Esophagus squamous epithelium (tissue), 5 donors: ENCODE measurements at regions not wholly inside any gene's neighbourhood (a gene's known extent, or its start where the extent isn't known, plus 50 kb on each side); places are given as distances from the start of the nearest gene placed in this dataset.
A peak's percentile ranks its signal among the peaks of the same experiment; 100 is the strongest.

Experiments
- DNase-seq: peaks from one replicate; lab custom pipeline; 2025; lab: John Stamatoyannopoulos, UW
- H3K27ac ChIP-seq, 4 donors: fragments of 200-600 bp; sonication (generic); one replicate each; pipeline ENCODE4 v1.5.1; 2016 to 2019; ENCODE audit warnings: mild to moderate bottlenecking in 1 of 4
- H3K27me3 ChIP-seq, 4 donors: fragments of 200-600 bp; sonication (generic); 1 replicate in 3 of 4; 2 replicates in 1 of 4; pipeline versions ENCODE4 v1.5.1 to v1.6.0; 2017 to 2021; ENCODE audit warnings: antibody characterized with exemption in 1 of 4
- H3K36me3 ChIP-seq, 3 donors: fragments of 200-600 bp; sonication (generic); one replicate each; pipeline ENCODE4 v1.5.1; 2016 to 2019
- H3K4me1 ChIP-seq, 3 donors: fragments of 200-600 bp; sonication (generic); one replicate each; pipeline ENCODE4 v1.5.1; 2017 to 2019
- H3K4me3 ChIP-seq, 4 donors: fragments of 200-600 bp; sonication (generic); 1 replicate in 3 of 4; 2 replicates in 1 of 4; pipeline ENCODE4 v1.5.1; 2016 to 2019; ENCODE audit warnings: mild to moderate bottlenecking in 2 of 4, moderate library complexity in 1 of 4
- H3K9me3 ChIP-seq, 3 donors: fragments of 200-600 bp; sonication (generic); one replicate each; pipeline ENCODE4 v1.5.1; 2016 to 2019
- CTCF ChIP-seq, 6 experiments: fragments of 450-650 bp in 4 of 6; fragments of 200-600 bp in 2 of 6; sonication (generic) in 2 of 6; IDR thresholded peaks; one replicate each; pipeline ENCODE4 v1.5.1; 2016 to 2019; ENCODE audit warnings: antibody characterized with exemption in 6 of 6, mild to moderate bottlenecking in 4 of 6, moderate library complexity in 4 of 6
- POLR2A ChIP-seq, 4 donors: fragments of 450-650 bp; IDR thresholded peaks; one replicate each; pipeline ENCODE4 v1.6.1; 2017; ENCODE audit warnings: antibody characterized with exemption in 4 of 4, mild to moderate bottlenecking in 4 of 4, moderate library complexity in 3 of 4
- WGBS, 2 donors: methylation state at CpG; one replicate each; pipeline ENCODE4 v1.1.5; 2018; 5-methylcytosine and 5-hydroxymethylcytosine counted together
- intact Hi-C: fragments of 100-400 bp; cut with DNase I; formaldehyde crosslinking; loops from one replicate; pipeline ENCODE4 v1.15.0; 2022
- donor health status: DM: yes; HTN: yes; CAD: no.

GRCh38 chr3:144287001-144287400, 315.4 kb downstream of the DIPK2A start:
- intact Hi-C loops, result no loop called here
- DNase-seq, result no peak
- Histone ChIP-seq H3K36me3 (no peaks in the 10 kb centered on the region), H3K9me3 (no peaks in the 10 kb centered on the region), H3K4me3 (no peak overlapping the region), H3K27me3 (no peaks in the 10 kb centered on the region), H3K27ac (no peak overlapping the region), H3K4me1 (no peaks in the 10 kb centered on the region)
- 29 to 31% methylated on average over 1 of the region's 1 CpG for WGBS, 2 donors
- TF ChIP-seq POLR2A (IDR thresholded peaks at IDR 0.05) (no peak), CTCF (IDR thresholded peaks at IDR 0.05) (no peak)

GRCh38 chr3:144289057-144289456, 317.4 kb downstream of the DIPK2A start:
- intact Hi-C loops, result no loop called here
- Histone ChIP-seq H3K4me3 (no peak overlapping the region), H3K27ac (no peak overlapping the region), H3K4me1 (no peaks in the 10 kb centered on the region), H3K27me3 (no peaks in the 10 kb centered on the region), H3K9me3 (no peaks in the 10 kb centered on the region), H3K36me3 (no peaks in the 10 kb centered on the region)
- no peak for DNase-seq
- WGBS, 2 donors, result 73 to 89% methylated on average over 3 of the region's 3 CpGs
- TF ChIP-seq CTCF (IDR thresholded peaks at IDR 0.05) (no peak), POLR2A (IDR thresholded peaks at IDR 0.05) (no peak)

- no peaks in the 10 kb centered on the region for H3K27me3 ChIP-seq
- 81 to 86% methylated on average over 2 of the region's 2 CpGs for WGBS, 2 donors
- no peak for DNase-seq
Observed at GRCh38 chr3:144294659-144295538, 323.3 kb downstream of the DIPK2A start.

GRCh38 chr3:144295613-144296012, 324.0 kb downstream of the DIPK2A start:
- 35 to 37% methylated on average over 3 of the region's 3 CpGs for WGBS, 2 donors
- intact Hi-C loops, result no loop called here
- Histone ChIP-seq H3K36me3 (no peaks in the 10 kb centered on the region), H3K9me3 (no peaks in the 10 kb centered on the region), H3K27me3 (no peaks in the 10 kb centered on the region), H3K4me3 (no peak overlapping the region), H3K4me1 (peaks cover 0 to 15% (median 0%) of the 10 kb centered on the region in 3 donors), H3K27ac (peak overlapping the region in 1 of 4 donors; percentile 29)
- TF ChIP-seq CTCF (IDR thresholded peaks at IDR 0.05), result no peak
- no peak for TF ChIP-seq POLR2A (IDR thresholded peaks at IDR 0.05)
- no peak for DNase-seq

More at GRCh38 chr3:144294659-144295538, 323.3 kb downstream of the DIPK2A start:
- H3K9me3 ChIP-seq, result no peaks in the 10 kb centered on the region
- TF ChIP-seq CTCF (IDR thresholded peaks at IDR 0.05) (no peak), POLR2A (IDR thresholded peaks at IDR 0.05) (no peak)
- H3K36me3 ChIP-seq, result no peaks in the 10 kb centered on the region
- intact Hi-C loops, result no loop called here
- no peak overlapping the region for H3K4me3 ChIP-seq
- H3K27ac ChIP-seq, result peak overlapping the region in 1 of 4 donors; percentile 29
- peaks cover 0 to 15% (median 0%) of the 10 kb centered on the region in 3 donors for H3K4me1 ChIP-seq

GRCh38 chr3:144296808-144297207, 325.2 kb downstream of the DIPK2A start:
- H3K4me3 ChIP-seq, result no peak overlapping the region
- H3K36me3 ChIP-seq, result no peaks in the 10 kb centered on the region
- peaks cover 0 to 15% (median 0%) of the 10 kb centered on the region in 3 donors for H3K4me1 ChIP-seq
- no peak for TF ChIP-seq CTCF (IDR thresholded peaks at IDR 0.05)
- TF ChIP-seq POLR2A (IDR thresholded peaks at IDR 0.05), result no peak
- no peak for DNase-seq
- intact Hi-C loops, result no loop called here
- no peaks in the 10 kb centered on the region for H3K27me3 ChIP-seq
- H3K9me3 ChIP-seq, result no peaks in the 10 kb centered on the region
- no peak overlapping the region for H3K27ac ChIP-seq
